ENCODE measurements at regions not wholly inside any gene's neighbourhood (a gene's known extent, or its start where the extent isn't known, plus 50 kb on each side); places are given as distances from the start of the nearest gene placed in this dataset.
"Not testable (repeated sequence)": the region's sequence is repeated elsewhere in the genome, so short reads cannot be mapped to it uniquely, and the experiment has no call there.

GRCh38 chr5:93682471-93683404 is 58.7 kb downstream of the POU5F2 start:
- not testable (repeated sequence) for H3K9ac ChIP-seq (ENCODE audit: insufficient read length, low read depth); H3K9me3 ChIP-seq (ENCODE audit: insufficient read depth, low read length); H3K4me3 ChIP-seq (ENCODE audit: insufficient read length, low read depth); H3K27me3 ChIP-seq (ENCODE audit: insufficient read depth, insufficient read length); H3K4me1 ChIP-seq (ENCODE audit: insufficient read depth, insufficient read length); DNase-seq (ENCODE audit: low read depth, low spot score); H3K36me3 ChIP-seq (ENCODE audit: insufficient read depth, insufficient read length, low read length)

- H3K27me3 ChIP-seq (ENCODE audit: insufficient read depth, insufficient read length) = no peaks in the 10 kb centered on the region
- H3K4me3 ChIP-seq (ENCODE audit: insufficient read length, low read depth) = no peak overlapping the region
- H3K9ac ChIP-seq (ENCODE audit: insufficient read length, low read depth) = no peak overlapping the region
- H3K9me3 ChIP-seq (ENCODE audit: insufficient read depth, low read length) = no peaks in the 10 kb centered on the region
- H3K4me1 ChIP-seq (ENCODE audit: insufficient read depth, insufficient read length) = no peaks in the 10 kb centered on the region
- no peak for TF ChIP-seq ZNF274 (IDR thresholded peaks at IDR 0.05; ENCODE audit: low read depth, low read length)
- no peak for TF ChIP-seq YY1 (IDR thresholded peaks at IDR 0.05; ENCODE audit: insufficient read depth, insufficient read length)
- TF ChIP-seq SUZ12 (IDR thresholded peaks at IDR 0.05; ENCODE audit: extremely low read depth, insufficient read depth, insufficient read length) = no peak
- no peak for DNase-seq (ENCODE audit: low read depth, low spot score)
- H3K36me3 ChIP-seq (ENCODE audit: insufficient read depth, insufficient read length, low read length) = no peaks in the 10 kb centered on the region
These were observed 60.0 kb downstream of the POU5F2 start for GRCh38 chr5:93681432-93681831.

- H3K9me3 ChIP-seq (ENCODE audit: insufficient read depth, low read length) = no peaks in the 10 kb centered on the region
- no peak for TF ChIP-seq SUZ12 (IDR thresholded peaks at IDR 0.05; ENCODE audit: extremely low read depth, insufficient read depth, insufficient read length)
- TF ChIP-seq YY1 (IDR thresholded peaks at IDR 0.05; ENCODE audit: insufficient read depth, insufficient read length) = no peak
- no peak for TF ChIP-seq ZNF274 (IDR thresholded peaks at IDR 0.05; ENCODE audit: low read depth, low read length)
- no peaks in the 10 kb centered on the region for H3K27me3 ChIP-seq (ENCODE audit: insufficient read depth, insufficient read length)
- no peak overlapping the region for H3K4me3 ChIP-seq (ENCODE audit: insufficient read length, low read depth)
- no peak overlapping the region for H3K9ac ChIP-seq (ENCODE audit: insufficient read length, low read depth)
- H3K36me3 ChIP-seq (ENCODE audit: insufficient read depth, insufficient read length, low read length) = no peaks in the 10 kb centered on the region
- peak; percentile 47 for DNase-seq (ENCODE audit: low read depth, low spot score)
- H3K4me1 ChIP-seq (ENCODE audit: insufficient read depth, insufficient read length) = no peaks in the 10 kb centered on the region
These were observed 64.0 kb downstream of the POU5F2 start for GRCh38 chr5:93677359-93677891.

- TF ChIP-seq SUZ12 (IDR thresholded peaks at IDR 0.05; ENCODE audit: extremely low read depth, insufficient read depth, insufficient read length) (no peak), YY1 (IDR thresholded peaks at IDR 0.05; ENCODE audit: insufficient read depth, insufficient read length) (no peak), ZNF274 (IDR thresholded peaks at IDR 0.05; ENCODE audit: low read depth, low read length) (0 out of 2 replicates have a peak, but pooled peaks have one; percentile 41)
- H3K9me3 ChIP-seq (ENCODE audit: insufficient read depth, low read length) = no peaks in the 10 kb centered on the region
- no peak overlapping the region for H3K9ac ChIP-seq (ENCODE audit: insufficient read length, low read depth)
- DNase-seq (ENCODE audit: low read depth, low spot score) = no peak
- H3K36me3 ChIP-seq (ENCODE audit: insufficient read depth, insufficient read length, low read length) = no peaks in the 10 kb centered on the region
- no peaks in the 10 kb centered on the region for H3K4me1 ChIP-seq (ENCODE audit: insufficient read depth, insufficient read length)
- no peaks in the 10 kb centered on the region for H3K27me3 ChIP-seq (ENCODE audit: insufficient read depth, insufficient read length)
- H3K4me3 ChIP-seq (ENCODE audit: insufficient read length, low read depth) = no peak overlapping the region
These were observed 64.7 kb downstream of the POU5F2 start for GRCh38 chr5:93676704-93677103.

- no peak for DNase-seq (ENCODE audit: low read depth, low spot score)
- Histone ChIP-seq H3K9ac (ENCODE audit: insufficient read length, low read depth) (no peak overlapping the region), H3K27me3 (ENCODE audit: insufficient read depth, insufficient read length) (no peaks in the 10 kb centered on the region), H3K9me3 (ENCODE audit: insufficient read depth, low read length) (no peaks in the 10 kb centered on the region), H3K4me3 (ENCODE audit: insufficient read length, low read depth) (no peak overlapping the region), H3K4me1 (ENCODE audit: insufficient read depth, insufficient read length) (no peaks in the 10 kb centered on the region), H3K36me3 (ENCODE audit: insufficient read depth, insufficient read length, low read length) (no peaks in the 10 kb centered on the region)
- TF ChIP-seq SUZ12 (IDR thresholded peaks at IDR 0.05; ENCODE audit: extremely low read depth, insufficient read depth, insufficient read length) (no peak), ZNF274 (IDR thresholded peaks at IDR 0.05; ENCODE audit: low read depth, low read length) (no peak), YY1 (IDR thresholded peaks at IDR 0.05; ENCODE audit: insufficient read depth, insufficient read length) (no peak)
These were observed 65.6 kb downstream of the POU5F2 start for GRCh38 chr5:93675460-93676450.

GRCh38 chr5:93674866-93675459 is 66.4 kb downstream of the POU5F2 start:
- no peak overlapping the region for H3K4me3 ChIP-seq (ENCODE audit: insufficient read length, low read depth)
- H3K36me3 ChIP-seq (ENCODE audit: insufficient read depth, insufficient read length, low read length) = no peaks in the 10 kb centered on the region
- H3K27me3 ChIP-seq (ENCODE audit: insufficient read depth, insufficient read length) = no peaks in the 10 kb centered on the region
- DNase-seq (ENCODE audit: low read depth, low spot score) = no peak
- no peaks in the 10 kb centered on the region for H3K4me1 ChIP-seq (ENCODE audit: insufficient read depth, insufficient read length)
- H3K9ac ChIP-seq (ENCODE audit: insufficient read length, low read depth) = no peak overlapping the region
- no peaks in the 10 kb centered on the region for H3K9me3 ChIP-seq (ENCODE audit: insufficient read depth, low read length)
- TF ChIP-seq YY1 (IDR thresholded peaks at IDR 0.05; ENCODE audit: insufficient read depth, insufficient read length) (no peak), ZNF274 (IDR thresholded peaks at IDR 0.05; ENCODE audit: low read depth, low read length) (no peak), SUZ12 (IDR thresholded peaks at IDR 0.05; ENCODE audit: extremely low read depth, insufficient read depth, insufficient read length) (no peak)
